Naive thymus-derived CD8-positive, alpha-beta T cell (primary cell): ENCODE measurements at regions not wholly inside any gene's neighbourhood (a gene's known extent, or its start where the extent isn't known, plus 50 kb on each side); places are given as distances from the start of the nearest gene placed in this dataset.
"Not testable (repeated sequence)": the region's sequence is repeated elsewhere in the genome, so short reads cannot be mapped to it uniquely, and the experiment has no call there.

Experiments
- ATAC-seq, 2 donors: fragments of 150-1000 bp; cut with Tn5 transposase in 1 of 2; sonication (Bioruptor Pico), chemical (Tn5 transposase) in 1 of 2; 1 replicate in 1 of 2; 2 replicates in 1 of 2; pipeline ENCODE4 v1.10.0; 2021; ENCODE audit warnings: mild to moderate bottlenecking in 2 of 2, moderate library complexity in 2 of 2
- POLR2A ChIA-PET: fragments of 350-600 bp; sonication (Branson Sonifier 250); formaldehyde crosslinking; loops from one replicate; lab custom pipeline; 2021; ENCODE audit warnings: antibody characterized with exemption; lab: Charles Lee
- DNase-seq, 10 donors: peaks; one replicate each; pipeline versions ENCODE4 v3.0.0 to v3.0.0-alpha.2; 2020 to 2022
- H3K27ac Mint-ChIP-seq, 10 donors: one replicate each; pipeline ENCODE4 v1.8.0; 2020 to 2022; ENCODE audit warnings: mild to moderate bottlenecking in 10 of 10, mixed read lengths in 10 of 10, moderate library complexity in 4 of 10, inconsistent platforms in 1 of 10
- H3K27me3 Mint-ChIP-seq, 5 donors: one replicate each; pipeline ENCODE4 v1.8.0; 2021 to 2022; ENCODE audit warnings: mixed read lengths in 5 of 5
- H3K36me3 Mint-ChIP-seq, 3 donors: one replicate each; pipeline ENCODE4 v1.8.0; 2020 to 2022; ENCODE audit warnings: mixed read lengths in 3 of 3, mild to moderate bottlenecking in 2 of 3, inconsistent platforms in 1 of 3
- H3K4me1 Mint-ChIP-seq, 4 donors: one replicate each; pipeline ENCODE4 v1.8.0; 2021 to 2022; ENCODE audit warnings: mixed read lengths in 4 of 4
- H3K4me3 Mint-ChIP-seq, 10 donors: one replicate each; pipeline ENCODE4 v1.8.0; 2020 to 2022; ENCODE audit warnings: mild to moderate bottlenecking in 10 of 10, mixed read lengths in 10 of 10, moderate library complexity in 6 of 10, inconsistent platforms in 1 of 10
- H3K9me3 Mint-ChIP-seq, 9 donors: one replicate each; pipeline ENCODE4 v1.8.0; 2020 to 2022; ENCODE audit warnings: mixed read lengths in 9 of 9, mild to moderate bottlenecking in 3 of 9, inconsistent platforms in 1 of 9, moderate library complexity in 1 of 9

DNA sequence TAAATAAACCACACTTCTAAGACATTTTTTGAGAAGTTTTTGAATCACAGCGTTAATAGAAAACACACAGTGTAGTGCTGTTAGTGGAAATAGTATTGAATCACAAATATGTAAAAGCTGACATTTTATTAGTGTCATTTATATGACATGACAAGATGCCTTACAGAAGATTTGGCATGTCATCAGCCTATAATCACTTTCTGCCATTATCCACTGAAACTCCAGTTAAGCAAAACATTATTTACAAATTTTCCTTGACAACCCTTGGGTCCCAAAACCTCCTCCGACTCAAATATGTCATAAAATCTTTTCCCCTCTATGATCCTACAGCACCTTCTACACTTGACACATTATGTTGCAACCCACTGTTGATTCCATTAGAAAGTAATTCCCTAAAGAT lies 376.9 kb upstream of the LRFN5 start:
- H3K4me1 Mint-ChIP-seq, result no peaks in the 10 kb centered on the region
- POLR2A ChIA-PET, result no interaction called here
- no peak for DNase-seq
- H3K4me3 Mint-ChIP-seq, result no peak overlapping the region
- H3K9me3 Mint-ChIP-seq, result peaks cover 0 to 9% (median 1%) of the 10 kb centered on the region in 9 donors
- no peaks in the 10 kb centered on the region for H3K27me3 Mint-ChIP-seq
- no peaks in the 10 kb centered on the region for H3K36me3 Mint-ChIP-seq
- H3K27ac Mint-ChIP-seq, result no peak overlapping the region
- ATAC-seq, result no peak

DNA sequence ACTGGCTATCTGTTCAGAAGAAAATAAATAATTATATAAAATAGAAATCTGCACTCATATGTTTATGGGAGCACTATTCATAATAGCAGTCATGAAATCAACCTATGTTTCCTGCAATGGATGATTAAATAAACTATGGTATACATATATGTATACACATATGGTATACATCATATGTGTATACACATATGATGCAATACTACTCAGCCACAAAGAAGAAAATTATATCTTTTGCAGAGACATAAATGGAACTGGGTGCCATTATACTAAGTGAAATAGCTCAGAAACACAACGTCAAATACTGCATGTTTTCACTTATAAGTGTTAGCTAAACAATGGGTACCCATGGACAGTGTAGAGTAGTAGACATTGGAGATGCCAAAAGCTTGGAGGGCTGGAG lies 381.2 kb upstream of the LRFN5 start:
- ATAC-seq (no peak), DNase-seq (no peak)
- no peak overlapping the region for H3K4me3 Mint-ChIP-seq
- peaks cover 0 to 10% (median 0%) of the 10 kb centered on the region in 9 donors for H3K9me3 Mint-ChIP-seq
- POLR2A ChIA-PET, result no interaction called here
- H3K27ac Mint-ChIP-seq, result no peak overlapping the region
- H3K27me3 Mint-ChIP-seq, result peaks cover 0 to 3% (median 0%) of the 10 kb centered on the region in 5 donors
- no peaks in the 10 kb centered on the region for H3K36me3 Mint-ChIP-seq
- no peaks in the 10 kb centered on the region for H3K4me1 Mint-ChIP-seq

DNA sequence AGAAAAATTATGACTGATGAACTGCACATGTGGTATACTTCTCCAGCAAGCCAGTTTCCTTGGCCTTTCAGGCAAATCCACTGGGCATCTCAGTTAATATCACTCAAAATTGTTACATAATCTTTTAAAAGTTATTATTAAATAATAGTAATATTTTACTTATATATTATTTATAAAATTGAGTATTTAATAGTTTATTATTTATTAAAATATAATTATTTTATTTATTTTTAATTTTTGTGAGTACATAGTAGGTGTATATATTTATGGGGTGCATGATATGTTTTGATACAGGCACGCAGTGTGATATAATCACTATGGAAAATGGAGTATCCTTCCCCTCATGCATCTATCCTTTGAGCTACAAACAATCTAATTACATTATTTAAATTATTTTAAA lies 384.1 kb upstream of the LRFN5 start:
- no peak overlapping the region for H3K4me3 Mint-ChIP-seq
- POLR2A ChIA-PET, result no interaction called here
- peaks cover 0 to 3% (median 0%) of the 10 kb centered on the region in 5 donors for H3K27me3 Mint-ChIP-seq
- ATAC-seq (no peak), DNase-seq (no peak)
- H3K36me3 Mint-ChIP-seq, result no peaks in the 10 kb centered on the region
- no peak overlapping the region for H3K27ac Mint-ChIP-seq
- peaks cover 0 to 10% (median 4%) of the 10 kb centered on the region in 9 donors for H3K9me3 Mint-ChIP-seq
- no peaks in the 10 kb centered on the region for H3K4me1 Mint-ChIP-seq

- H3K9me3 Mint-ChIP-seq, H3K27me3 Mint-ChIP-seq, DNase-seq, H3K27ac Mint-ChIP-seq, H3K36me3 Mint-ChIP-seq, H3K4me1 Mint-ChIP-seq, ATAC-seq, H3K4me3 Mint-ChIP-seq, POLR2A ChIA-PET: not testable (repeated sequence)
Measured at GRCh38 chr14:41214978-41215377, 391.7 kb upstream of the LRFN5 start.

GRCh38 chr14:41201696-41202095 lies 405.0 kb upstream of the LRFN5 start:
- no peak overlapping the region for H3K27ac Mint-ChIP-seq
- POLR2A ChIA-PET, result no interaction called here
- no peaks in the 10 kb centered on the region for H3K4me1 Mint-ChIP-seq
- H3K27me3 Mint-ChIP-seq, result no peaks in the 10 kb centered on the region
- no peak for DNase-seq
- no peaks in the 10 kb centered on the region for H3K36me3 Mint-ChIP-seq
- H3K4me3 Mint-ChIP-seq, result no peak overlapping the region
- ATAC-seq, result no peak
- peaks cover 0 to 10% (median 2%) of the 10 kb centered on the region in 9 donors for H3K9me3 Mint-ChIP-seq

GRCh38 chr14:41187868-41188267 lies 418.8 kb upstream of the LRFN5 start:
- Mint-ChIP-seq H3K4me3 (no peak overlapping the region), H3K27me3 (no peaks in the 10 kb centered on the region), H3K27ac (no peak overlapping the region), H3K36me3 (peaks cover 0 to 7% (median 0%) of the 10 kb centered on the region in 3 donors), H3K9me3 (peaks cover 0 to 31% (median 8%) of the 10 kb centered on the region in 9 donors), H3K4me1 (no peaks in the 10 kb centered on the region)
- DNase-seq (no peak), ATAC-seq (no peak)
- POLR2A ChIA-PET, result no interaction called here

GRCh38 chr14:41171045-41171444 lies 435.6 kb upstream of the LRFN5 start:
- no peak for ATAC-seq
- no peaks in the 10 kb centered on the region for H3K27me3 Mint-ChIP-seq
- H3K27ac Mint-ChIP-seq, result no peak overlapping the region
- no peak for DNase-seq
- POLR2A ChIA-PET, result no interaction called here
- no peaks in the 10 kb centered on the region for H3K36me3 Mint-ChIP-seq
- no peaks in the 10 kb centered on the region for H3K4me1 Mint-ChIP-seq
- no peak overlapping the region for H3K4me3 Mint-ChIP-seq
- peaks cover 0 to 20% (median 3%) of the 10 kb centered on the region in 9 donors for H3K9me3 Mint-ChIP-seq

- H3K27me3 Mint-ChIP-seq, result no peaks in the 10 kb centered on the region
Measured at GRCh38 chr14:41167040-41167439, 439.6 kb upstream of the LRFN5 start.

DNA sequence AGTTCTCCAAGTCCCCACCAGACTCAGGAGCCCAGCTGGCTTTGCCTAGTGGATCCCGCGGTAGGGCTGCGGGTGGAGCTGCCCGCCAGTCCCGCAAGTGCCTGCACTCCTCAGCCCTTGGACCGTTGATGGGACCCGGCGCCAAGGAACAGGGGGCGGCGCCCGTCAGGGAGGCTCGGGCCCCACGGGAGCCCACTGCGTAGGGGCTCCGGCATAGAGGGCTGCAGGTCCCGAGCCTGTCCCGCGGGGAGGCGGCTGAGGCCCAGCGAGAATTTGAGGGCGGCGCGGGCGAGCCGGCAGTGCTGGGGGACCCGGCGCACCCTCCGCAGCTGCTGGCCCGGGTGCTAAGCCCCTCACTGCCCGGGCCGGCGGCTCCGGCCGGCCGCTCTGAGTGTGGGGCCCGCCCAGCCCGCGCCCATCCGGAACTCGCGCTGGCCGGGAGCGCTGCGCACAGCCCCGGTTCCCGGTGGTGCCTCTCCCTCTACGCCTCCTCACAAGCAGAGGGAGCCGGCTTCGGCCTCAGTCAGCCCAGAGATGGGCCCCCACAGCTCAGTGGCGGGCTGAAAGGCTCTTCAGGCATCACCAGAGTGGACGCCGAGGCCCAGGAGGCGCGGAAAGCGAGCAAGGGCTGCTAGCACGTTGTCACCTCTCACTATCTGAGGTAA lies 452.4 kb upstream of the LRFN5 start:
- ATAC-seq (no peak), DNase-seq (no peak)
- Mint-ChIP-seq H3K4me3 (no peak overlapping the region), H3K9me3 (peaks cover 0 to 10% (median 0%) of the 10 kb centered on the region in 9 donors), H3K4me1 (no peaks in the 10 kb centered on the region), H3K27ac (no peak overlapping the region), H3K27me3 (no peaks in the 10 kb centered on the region), H3K36me3 (no peaks in the 10 kb centered on the region)
- POLR2A ChIA-PET, result no interaction called here

More at GRCh38 chr14:41167040-41167439, 439.6 kb upstream of the LRFN5 start:
- POLR2A ChIA-PET, result no interaction called here
- no peak for ATAC-seq
- Mint-ChIP-seq H3K4me1 (no peaks in the 10 kb centered on the region), H3K36me3 (no peaks in the 10 kb centered on the region), H3K27ac (no peak overlapping the region), H3K9me3 (peaks cover 0 to 29% (median 4%) of the 10 kb centered on the region in 9 donors), H3K4me3 (no peak overlapping the region)
- no peak for DNase-seq

DNA sequence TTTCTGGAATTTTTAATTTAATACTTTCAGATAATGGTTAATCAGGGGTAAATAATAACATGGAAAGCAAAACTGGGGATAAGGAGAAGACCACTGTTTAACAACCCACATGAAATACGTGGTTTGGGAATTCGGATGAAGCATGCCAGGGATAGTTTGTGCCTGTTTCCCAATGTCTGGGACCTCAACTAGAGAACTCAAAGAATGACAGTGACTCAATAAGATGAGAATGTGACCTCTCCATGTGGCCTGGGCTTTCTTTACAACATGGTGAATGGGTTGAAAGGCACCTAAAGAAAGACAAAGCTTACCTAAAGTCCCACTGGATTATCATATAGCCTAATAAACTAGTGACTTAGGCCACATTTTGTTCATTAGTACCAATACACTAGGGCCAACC lies 460.3 kb upstream of the LRFN5 start:
- POLR2A ChIA-PET, result no interaction called here

DNA sequence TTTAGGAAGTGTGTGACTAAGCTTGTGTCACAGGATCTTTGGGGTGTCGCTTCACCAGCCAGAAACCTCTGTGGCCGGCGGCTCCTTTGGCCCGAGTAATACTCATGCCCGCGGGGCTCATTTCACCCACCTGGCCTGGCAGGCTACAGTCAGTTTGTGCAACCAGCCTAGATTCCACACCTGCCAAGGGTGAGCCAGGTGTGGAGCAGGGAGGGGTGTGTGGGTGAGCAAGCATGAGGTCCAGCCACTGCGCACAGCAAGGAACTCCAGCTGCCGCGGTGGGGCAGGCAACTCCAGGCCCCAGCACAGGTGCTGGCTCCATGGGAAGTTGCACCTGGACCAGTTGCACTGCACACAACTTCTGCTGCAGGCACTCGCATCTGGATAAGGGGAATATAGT lies 462.3 kb upstream of the LRFN5 start:
- ATAC-seq (no peak), DNase-seq (no peak)
- POLR2A ChIA-PET, result no interaction called here
- H3K36me3 Mint-ChIP-seq, result no peaks in the 10 kb centered on the region
- no peak overlapping the region for H3K27ac Mint-ChIP-seq
- no peaks in the 10 kb centered on the region for H3K27me3 Mint-ChIP-seq
- no peak overlapping the region for H3K4me3 Mint-ChIP-seq
- no peaks in the 10 kb centered on the region for H3K4me1 Mint-ChIP-seq
- H3K9me3 Mint-ChIP-seq, result peaks cover 0 to 4% (median 0%) of the 10 kb centered on the region in 9 donors

More for the DNA sequence above, 460.3 kb upstream of the LRFN5 start:
- ATAC-seq, result no peak
- Mint-ChIP-seq H3K9me3 (peaks cover 0 to 4% (median 0%) of the 10 kb centered on the region in 9 donors), H3K4me1 (no peaks in the 10 kb centered on the region), H3K36me3 (no peaks in the 10 kb centered on the region), H3K4me3 (no peak overlapping the region), H3K27me3 (no peaks in the 10 kb centered on the region), H3K27ac (no peak overlapping the region)
- DNase-seq, result no peak

GRCh38 chr14:41137741-41138140 lies 468.9 kb upstream of the LRFN5 start:
- Mint-ChIP-seq H3K4me1 (no peaks in the 10 kb centered on the region), H3K9me3 (peaks cover 0 to 4% (median 0%) of the 10 kb centered on the region in 9 donors), H3K4me3 (no peak overlapping the region), H3K36me3 (no peaks in the 10 kb centered on the region), H3K27ac (no peak overlapping the region), H3K27me3 (no peaks in the 10 kb centered on the region)
- DNase-seq (no peak), ATAC-seq (no peak)
- POLR2A ChIA-PET, result no interaction called here

DNA sequence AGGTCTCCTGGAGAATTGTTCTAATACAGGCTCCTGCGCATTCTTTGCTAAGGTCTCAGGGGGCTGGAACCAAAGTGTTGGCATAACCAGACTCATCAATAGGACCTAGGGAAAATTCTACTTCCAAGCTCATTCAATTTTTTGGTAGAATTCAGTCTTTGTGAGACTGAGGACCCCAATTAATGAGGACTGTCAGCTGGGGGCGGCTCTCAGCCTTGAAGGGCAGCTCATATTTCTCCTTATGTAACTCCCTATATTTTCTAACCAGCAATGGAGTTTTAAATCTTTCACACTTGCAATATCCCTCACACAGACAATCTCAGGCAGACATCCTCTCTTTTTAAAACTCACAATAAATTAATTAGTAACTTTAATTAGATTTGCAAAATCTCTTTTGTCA lies 476.4 kb upstream of the LRFN5 start:
- DNase-seq (no peak), ATAC-seq (no peak)
- Mint-ChIP-seq H3K27ac (no peak overlapping the region), H3K4me3 (no peak overlapping the region), H3K27me3 (no peaks in the 10 kb centered on the region), H3K9me3 (peaks cover 0 to 7% (median 3%) of the 10 kb centered on the region in 9 donors), H3K36me3 (no peaks in the 10 kb centered on the region), H3K4me1 (no peaks in the 10 kb centered on the region)
- POLR2A ChIA-PET, result no interaction called here

GRCh38 chr14:41120402-41120801 lies 486.3 kb upstream of the LRFN5 start:
- Mint-ChIP-seq H3K4me3 (no peak overlapping the region), H3K27ac (no peak overlapping the region), H3K27me3 (no peaks in the 10 kb centered on the region), H3K4me1 (no peaks in the 10 kb centered on the region), H3K36me3 (no peaks in the 10 kb centered on the region), H3K9me3 (peaks cover 0 to 5% (median 0%) of the 10 kb centered on the region in 9 donors)
- POLR2A ChIA-PET, result no interaction called here
- DNase-seq, result no peak
- ATAC-seq, result no peak
